Liver (tissue), 8 donors: ENCODE measurements at regions not wholly inside any gene's neighbourhood (a gene's known extent, or its start where the extent isn't known, plus 50 kb on each side); places are given as distances from the start of the nearest gene placed in this dataset.

Source experiments
- DNase-seq: peaks from one replicate; pipeline ENCODE4 v3.0.0-alpha.2; 2017; ENCODE audit warnings: low spot score
- H3K27ac ChIP-seq, 2 donors: one replicate each; pipeline ENCODE4 v1.7.0; 2013; ENCODE audit warnings: inconsistent platforms in 2 of 2, low read length in 2 of 2, control low read depth in 1 of 2, low read depth in 1 of 2, mild to moderate bottlenecking in 1 of 2
- H3K27me3 ChIP-seq, 4 donors: one replicate each; pipeline versions ENCODE4 v1.6.1 to v1.7.0; 2013; ENCODE audit warnings: low read length in 3 of 4, inconsistent platforms in 1 of 4, mild to moderate bottlenecking in 1 of 4, moderate library complexity in 1 of 4; ENCODE audit not compliant: control insufficient read depth in 4 of 4, insufficient read depth in 4 of 4
- H3K36me3 ChIP-seq, 4 donors: one replicate each; pipeline versions ENCODE4 v1.6.1 to v1.7.0; 2013; ENCODE audit warnings: low read length in 3 of 4, mild to moderate bottlenecking in 3 of 4, low read depth in 1 of 4, moderate library complexity in 1 of 4; ENCODE audit not compliant: control insufficient read depth in 4 of 4, insufficient read depth in 3 of 4
- H3K4me1 ChIP-seq, 4 donors: one replicate each; pipeline versions ENCODE4 v1.6.1 to v1.7.0; 2013; ENCODE audit warnings: low read length in 3 of 4, mild to moderate bottlenecking in 3 of 4, moderate library complexity in 1 of 4; ENCODE audit not compliant: control insufficient read depth in 4 of 4, insufficient read depth in 4 of 4
- H3K4me3 ChIP-seq, 3 donors: one replicate each; pipeline versions ENCODE4 v1.6.1 to v1.7.0; 2013; ENCODE audit warnings: low read length in 3 of 3, control low read depth in 1 of 3, low read depth in 1 of 3, mild to moderate bottlenecking in 1 of 3
- H3K9ac ChIP-seq, 2 donors: one replicate each; pipeline ENCODE4 v1.7.0; 2013; ENCODE audit warnings: low read length in 2 of 2, mild to moderate bottlenecking in 2 of 2, moderate library complexity in 2 of 2, control low read depth in 1 of 2, low read depth in 1 of 2
- H3K9me3 ChIP-seq, 4 donors: one replicate each; pipeline versions ENCODE4 v1.6.1 to v1.7.0; 2013; ENCODE audit warnings: low read length in 3 of 4; ENCODE audit not compliant: control insufficient read depth in 4 of 4
- CTCF ChIP-seq: fragments of 150-350 bp; IDR thresholded peaks from 2 replicates; pipeline ENCODE4 v1.5.1; 2017; ENCODE audit warnings: improper control_type of control experiment, low read depth, low read length; ENCODE audit not compliant: missing input control
- EGR1 ChIP-seq, 2 donors: IDR thresholded peaks; 2 replicates each; pipeline ENCODE4 v1.6.1; 2016 to 2018; ENCODE audit warnings: antibody characterized with exemption in 2 of 2, low read depth in 2 of 2
- FOXA1 ChIP-seq: IDR thresholded peaks from 2 replicates; pipeline ENCODE4 v1.6.1; 2016; ENCODE audit warnings: antibody characterized with exemption
- FOXA2 ChIP-seq: IDR thresholded peaks from 2 replicates; pipeline ENCODE4 v1.6.1; 2016; ENCODE audit warnings: antibody characterized with exemption
- GABPA ChIP-seq, 2 donors: IDR thresholded peaks in 1 of 2; conservative IDR thresholded peaks in 1 of 2; 2 replicates each; pipeline ENCODE4 v1.6.1; 2016; ENCODE audit warnings: antibody characterized with exemption in 2 of 2, mild to moderate bottlenecking in 1 of 2, moderate library complexity in 1 of 2
- HNF4A ChIP-seq, 2 donors: conservative IDR thresholded peaks; 2 replicates each; pipeline ENCODE4 v1.6.1; 2016; ENCODE audit warnings: antibody characterized with exemption in 2 of 2, mild to moderate bottlenecking in 2 of 2
- HNF4G ChIP-seq: IDR thresholded peaks from 2 replicates; pipeline ENCODE4 v1.6.1; 2016; ENCODE audit warnings: antibody characterized with exemption
- JUND ChIP-seq, 2 donors: IDR thresholded peaks; 2 replicates each; pipeline ENCODE4 v1.6.1; 2016; ENCODE audit warnings: antibody characterized with exemption in 2 of 2
- MAX ChIP-seq: IDR thresholded peaks from 2 replicates; pipeline ENCODE4 v1.6.1; 2016; ENCODE audit warnings: antibody characterized with exemption
- NR2F2 ChIP-seq: IDR thresholded peaks from 2 replicates; pipeline ENCODE4 v1.6.1; 2016; ENCODE audit warnings: antibody characterized with exemption
- RAD21 ChIP-seq, 2 donors: IDR thresholded peaks; 2 replicates each; pipeline ENCODE4 v1.6.1; 2016; ENCODE audit warnings: antibody characterized with exemption in 2 of 2, mild to moderate bottlenecking in 2 of 2
- REST ChIP-seq: IDR thresholded peaks from 2 replicates; pipeline ENCODE4 v1.6.1; 2016; ENCODE audit warnings: antibody characterized with exemption, mild to moderate bottlenecking
- RXRA ChIP-seq, 2 donors: IDR thresholded peaks; 2 replicates each; pipeline ENCODE4 v1.6.1; 2017 to 2018; ENCODE audit warnings: antibody characterized with exemption in 2 of 2, mild to moderate bottlenecking in 1 of 2
- SP1 ChIP-seq: IDR thresholded peaks from 2 replicates; pipeline ENCODE4 v1.6.1; 2018; ENCODE audit warnings: antibody characterized with exemption, mild to moderate bottlenecking
- TAF1 ChIP-seq: conservative IDR thresholded peaks from 2 replicates; pipeline ENCODE4 v1.6.1; 2016; ENCODE audit warnings: antibody characterized with exemption, mild to moderate bottlenecking
- YY1 ChIP-seq: IDR thresholded peaks from 2 replicates; pipeline ENCODE4 v1.6.1; 2016; ENCODE audit warnings: antibody characterized with exemption, mild to moderate bottlenecking
- WGBS: extraction: QIAGEN DNeasy Blood & Tissue Kit; methylation state at CpG from one replicate; pipeline ENCODE4 v1.1.7; 2013; 5-methylcytosine and 5-hydroxymethylcytosine counted together
- TF ChIP-seq, protein P1 (sequence below): IDR thresholded peaks from 2 replicates; pipeline ENCODE4 v1.6.1; 2016; ENCODE audit warnings: antibody characterized with exemption
- TF ChIP-seq, protein P2 (sequence below): IDR thresholded peaks from 2 replicates; pipeline ENCODE4 v1.6.1; 2016; ENCODE audit warnings: antibody characterized with exemption
- donor health status: healthy.
- donor health status: healthy.
- donor health status: healthy.
- donor health status: healthy.
- donor health status: healthy.

DNA sequence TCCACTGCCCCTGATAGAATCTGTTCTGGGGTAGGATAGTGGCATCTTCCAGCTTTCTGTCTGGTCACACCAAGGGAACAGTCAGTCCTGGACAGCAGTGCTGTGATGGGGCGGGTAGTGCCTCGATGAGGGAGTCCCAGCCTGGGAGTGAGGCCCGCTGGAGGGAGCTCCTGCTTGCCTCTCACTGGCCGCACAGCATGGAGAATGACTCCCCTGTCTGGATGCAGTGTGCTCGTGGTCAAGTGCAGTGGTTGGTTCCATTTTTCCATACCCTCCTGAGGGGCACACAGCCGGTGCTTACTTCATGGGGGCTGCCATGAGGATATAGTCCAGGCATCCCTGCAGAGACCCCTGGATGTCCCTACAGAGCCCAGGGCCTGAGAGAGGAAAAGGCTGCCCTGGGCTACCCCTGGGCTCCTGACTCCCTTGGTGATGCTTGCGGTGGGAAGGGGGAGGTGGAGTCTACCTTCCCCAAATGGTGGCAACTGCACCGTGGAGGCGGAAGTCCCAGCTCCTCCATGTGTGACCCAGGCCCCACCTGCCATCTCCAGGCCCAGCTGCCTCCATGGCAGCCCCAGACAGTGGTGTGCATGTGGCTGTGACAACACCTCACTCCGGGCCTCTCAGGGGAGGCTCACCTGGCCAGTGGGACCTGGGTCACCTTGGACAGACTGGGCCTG lies 212.5 kb downstream of the GLI2 start:
- no peaks in the 10 kb centered on the region for H3K9me3 ChIP-seq
- no peaks in the 10 kb centered on the region for H3K36me3 ChIP-seq
- no peak overlapping the region for H3K9ac ChIP-seq
- no peak overlapping the region for H3K4me3 ChIP-seq
- TF ChIP-seq CTCF: no peak
- TF ChIP-seq RXRA (IDR thresholded peaks at IDR 0.05): no peak
- TF ChIP-seq, protein P1, sequence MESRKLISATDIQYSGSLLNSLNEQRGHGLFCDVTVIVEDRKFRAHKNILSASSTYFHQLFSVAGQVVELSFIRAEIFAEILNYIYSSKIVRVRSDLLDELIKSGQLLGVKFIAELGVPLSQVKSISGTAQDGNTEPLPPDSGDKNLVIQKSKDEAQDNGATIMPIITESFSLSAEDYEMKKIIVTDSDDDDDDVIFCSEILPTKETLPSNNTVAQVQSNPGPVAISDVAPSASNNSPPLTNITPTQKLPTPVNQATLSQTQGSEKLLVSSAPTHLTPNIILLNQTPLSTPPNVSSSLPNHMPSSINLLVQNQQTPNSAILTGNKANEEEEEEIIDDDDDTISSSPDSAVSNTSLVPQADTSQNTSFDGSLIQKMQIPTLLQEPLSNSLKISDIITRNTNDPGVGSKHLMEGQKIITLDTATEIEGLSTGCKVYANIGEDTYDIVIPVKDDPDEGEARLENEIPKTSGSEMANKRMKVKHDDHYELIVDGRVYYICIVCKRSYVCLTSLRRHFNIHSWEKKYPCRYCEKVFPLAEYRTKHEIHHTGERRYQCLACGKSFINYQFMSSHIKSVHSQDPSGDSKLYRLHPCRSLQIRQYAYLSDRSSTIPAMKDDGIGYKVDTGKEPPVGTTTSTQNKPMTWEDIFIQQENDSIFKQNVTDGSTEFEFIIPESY: no peak
- TF ChIP-seq HNF4A (conservative IDR thresholded peaks at IDR 0.05): no peak
- no peak for TF ChIP-seq YY1
- no peak for TF ChIP-seq RAD21 (IDR thresholded peaks at IDR 0.05)
- no peak for TF ChIP-seq REST
- no peak for TF ChIP-seq GABPA (IDR thresholded peaks at IDR 0.05 in 1 of 2, conservative IDR thresholded peaks at IDR 0.05 in 1 of 2)
- TF ChIP-seq, protein P2, sequence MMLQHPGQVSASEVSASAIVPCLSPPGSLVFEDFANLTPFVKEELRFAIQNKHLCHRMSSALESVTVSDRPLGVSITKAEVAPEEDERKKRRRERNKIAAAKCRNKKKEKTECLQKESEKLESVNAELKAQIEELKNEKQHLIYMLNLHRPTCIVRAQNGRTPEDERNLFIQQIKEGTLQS: no peak
- no peak for TF ChIP-seq FOXA1
- TF ChIP-seq JUND (IDR thresholded peaks at IDR 0.05): no peak
- no peak for TF ChIP-seq SP1
- TF ChIP-seq FOXA2: no peak
- TF ChIP-seq MAX: no peak
- TF ChIP-seq NR2F2: no peak
- no peak for TF ChIP-seq HNF4G
- TF ChIP-seq TAF1: no peak
- TF ChIP-seq EGR1 (IDR thresholded peaks at IDR 0.05; ENCODE audit: low read depth in 2 of 2): no peak
- no peak overlapping the region for H3K27ac ChIP-seq
- no peaks in the 10 kb centered on the region for H3K4me1 ChIP-seq
- WGBS: 93% methylated on average over 10 of the region's 10 CpGs
- DNase-seq: no peak
- H3K27me3 ChIP-seq: no peaks in the 10 kb centered on the region
